ENCODE measurements at regions not wholly inside any gene's neighbourhood (a gene's known extent, or its start where the extent isn't known, plus 50 kb on each side); places are given as distances from the start of the nearest gene placed in this dataset.

DNA sequence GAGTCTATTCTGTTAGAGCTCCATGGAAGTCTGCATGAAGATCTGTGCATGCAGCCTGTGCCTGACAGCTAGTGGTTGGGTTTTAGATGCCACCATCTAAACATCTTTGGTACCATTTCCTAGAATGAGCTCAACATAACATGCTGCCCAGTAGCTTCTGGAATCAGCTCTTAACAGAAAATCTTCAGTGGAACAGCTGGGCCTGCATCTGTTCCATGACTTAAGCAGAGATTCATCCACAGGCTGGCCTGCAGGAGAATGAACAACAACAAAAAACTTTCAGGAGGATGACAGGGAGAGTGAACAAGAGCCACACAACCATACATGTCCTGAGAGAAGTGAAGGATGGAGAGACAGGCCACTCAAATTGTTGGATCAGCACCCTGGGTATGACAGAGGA, 316.6 kb downstream of the RDH14 start (continued):
- TF ChIP-seq, protein P1, sequence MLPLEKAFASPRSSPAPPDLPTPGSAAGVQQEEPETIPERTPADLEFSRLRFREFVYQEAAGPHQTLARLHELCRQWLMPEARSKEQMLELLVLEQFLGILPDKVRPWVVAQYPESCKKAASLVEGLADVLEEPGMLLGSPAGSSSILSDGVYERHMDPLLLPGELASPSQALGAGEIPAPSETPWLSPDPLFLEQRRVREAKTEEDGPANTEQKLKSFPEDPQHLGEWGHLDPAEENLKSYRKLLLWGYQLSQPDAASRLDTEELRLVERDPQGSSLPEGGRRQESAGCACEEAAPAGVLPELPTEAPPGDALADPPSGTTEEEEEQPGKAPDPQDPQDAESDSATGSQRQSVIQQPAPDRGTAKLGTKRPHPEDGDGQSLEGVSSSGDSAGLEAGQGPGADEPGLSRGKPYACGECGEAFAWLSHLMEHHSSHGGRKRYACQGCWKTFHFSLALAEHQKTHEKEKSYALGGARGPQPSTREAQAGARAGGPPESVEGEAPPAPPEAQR (tag by site-specific recombination; IDR thresholded peaks at IDR 0.05): no peak
- TF ChIP-seq, protein P2, sequence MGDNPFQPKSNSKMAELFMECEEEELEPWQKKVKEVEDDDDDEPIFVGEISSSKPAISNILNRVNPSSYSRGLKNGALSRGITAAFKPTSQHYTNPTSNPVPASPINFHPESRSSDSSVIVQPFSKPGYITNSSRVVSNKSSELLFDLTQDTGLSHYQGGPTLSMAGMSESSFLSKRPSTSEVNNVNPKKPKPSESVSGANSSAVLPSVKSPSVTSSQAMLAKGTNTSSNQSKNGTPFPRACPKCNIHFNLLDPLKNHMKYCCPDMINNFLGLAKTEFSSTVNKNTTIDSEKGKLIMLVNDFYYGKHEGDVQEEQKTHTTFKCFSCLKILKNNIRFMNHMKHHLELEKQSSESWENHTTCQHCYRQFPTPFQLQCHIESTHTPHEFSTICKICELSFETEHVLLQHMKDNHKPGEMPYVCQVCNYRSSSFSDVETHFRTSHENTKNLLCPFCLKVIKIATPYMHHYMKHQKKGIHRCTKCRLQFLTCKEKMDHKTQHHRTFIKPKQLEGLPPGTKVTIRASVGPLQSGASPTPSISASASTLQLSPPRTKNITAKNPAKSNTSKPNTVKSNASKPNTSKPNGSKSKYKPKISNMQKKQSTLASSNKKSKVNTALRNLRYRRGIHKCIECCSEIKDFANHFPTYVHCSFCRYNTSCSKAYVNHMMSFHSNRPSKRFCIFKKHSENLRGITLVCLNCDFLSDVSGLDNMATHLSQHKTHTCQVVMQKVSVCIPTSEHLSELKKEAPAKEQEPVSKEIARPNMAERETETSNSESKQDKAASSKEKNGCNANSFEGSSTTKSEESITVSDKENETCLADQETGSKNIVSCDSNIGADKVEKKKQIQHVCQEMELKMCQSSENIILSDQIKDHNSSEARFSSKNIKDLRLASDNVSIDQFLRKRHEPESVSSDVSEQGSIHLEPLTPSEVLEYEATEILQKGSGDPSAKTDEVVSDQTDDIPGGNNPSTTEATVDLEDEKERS (tag by site-specific recombination; IDR thresholded peaks at IDR 0.05): no peak
- TF ChIP-seq, protein P3, sequence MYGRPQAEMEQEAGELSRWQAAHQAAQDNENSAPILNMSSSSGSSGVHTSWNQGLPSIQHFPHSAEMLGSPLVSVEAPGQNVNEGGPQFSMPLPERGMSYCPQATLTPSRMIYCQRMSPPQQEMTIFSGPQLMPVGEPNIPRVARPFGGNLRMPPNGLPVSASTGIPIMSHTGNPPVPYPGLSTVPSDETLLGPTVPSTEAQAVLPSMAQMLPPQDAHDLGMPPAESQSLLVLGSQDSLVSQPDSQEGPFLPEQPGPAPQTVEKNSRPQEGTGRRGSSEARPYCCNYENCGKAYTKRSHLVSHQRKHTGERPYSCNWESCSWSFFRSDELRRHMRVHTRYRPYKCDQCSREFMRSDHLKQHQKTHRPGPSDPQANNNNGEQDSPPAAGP (tag by site-specific recombination; IDR thresholded peaks at IDR 0.05): no peak
- no peak for TF ChIP-seq ZNF510 (tag by site-specific recombination; IDR thresholded peaks at IDR 0.05; ENCODE audit: insufficient replicate concordance)
- TF ChIP-seq, protein P4, sequence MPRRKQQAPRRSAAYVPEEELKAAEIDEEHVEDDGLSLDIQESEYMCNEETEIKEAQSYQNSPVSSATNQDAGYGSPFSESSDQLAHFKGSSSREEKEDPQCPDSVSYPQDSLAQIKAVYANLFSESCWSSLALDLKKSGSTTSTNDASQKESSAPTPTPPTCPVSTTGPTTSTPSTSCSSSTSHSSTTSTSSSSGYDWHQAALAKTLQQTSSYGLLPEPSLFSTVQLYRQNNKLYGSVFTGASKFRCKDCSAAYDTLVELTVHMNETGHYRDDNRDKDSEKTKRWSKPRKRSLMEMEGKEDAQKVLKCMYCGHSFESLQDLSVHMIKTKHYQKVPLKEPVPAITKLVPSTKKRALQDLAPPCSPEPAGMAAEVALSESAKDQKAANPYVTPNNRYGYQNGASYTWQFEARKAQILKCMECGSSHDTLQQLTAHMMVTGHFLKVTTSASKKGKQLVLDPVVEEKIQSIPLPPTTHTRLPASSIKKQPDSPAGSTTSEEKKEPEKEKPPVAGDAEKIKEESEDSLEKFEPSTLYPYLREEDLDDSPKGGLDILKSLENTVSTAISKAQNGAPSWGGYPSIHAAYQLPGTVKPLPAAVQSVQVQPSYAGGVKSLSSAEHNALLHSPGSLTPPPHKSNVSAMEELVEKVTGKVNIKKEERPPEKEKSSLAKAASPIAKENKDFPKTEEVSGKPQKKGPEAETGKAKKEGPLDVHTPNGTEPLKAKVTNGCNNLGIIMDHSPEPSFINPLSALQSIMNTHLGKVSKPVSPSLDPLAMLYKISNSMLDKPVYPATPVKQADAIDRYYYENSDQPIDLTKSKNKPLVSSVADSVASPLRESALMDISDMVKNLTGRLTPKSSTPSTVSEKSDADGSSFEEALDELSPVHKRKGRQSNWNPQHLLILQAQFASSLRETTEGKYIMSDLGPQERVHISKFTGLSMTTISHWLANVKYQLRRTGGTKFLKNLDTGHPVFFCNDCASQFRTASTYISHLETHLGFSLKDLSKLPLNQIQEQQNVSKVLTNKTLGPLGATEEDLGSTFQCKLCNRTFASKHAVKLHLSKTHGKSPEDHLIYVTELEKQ (tag by site-specific recombination; IDR thresholded peaks at IDR 0.05; ENCODE audit: borderline replicate concordance): no peak
- TF ChIP-seq, protein P5, sequence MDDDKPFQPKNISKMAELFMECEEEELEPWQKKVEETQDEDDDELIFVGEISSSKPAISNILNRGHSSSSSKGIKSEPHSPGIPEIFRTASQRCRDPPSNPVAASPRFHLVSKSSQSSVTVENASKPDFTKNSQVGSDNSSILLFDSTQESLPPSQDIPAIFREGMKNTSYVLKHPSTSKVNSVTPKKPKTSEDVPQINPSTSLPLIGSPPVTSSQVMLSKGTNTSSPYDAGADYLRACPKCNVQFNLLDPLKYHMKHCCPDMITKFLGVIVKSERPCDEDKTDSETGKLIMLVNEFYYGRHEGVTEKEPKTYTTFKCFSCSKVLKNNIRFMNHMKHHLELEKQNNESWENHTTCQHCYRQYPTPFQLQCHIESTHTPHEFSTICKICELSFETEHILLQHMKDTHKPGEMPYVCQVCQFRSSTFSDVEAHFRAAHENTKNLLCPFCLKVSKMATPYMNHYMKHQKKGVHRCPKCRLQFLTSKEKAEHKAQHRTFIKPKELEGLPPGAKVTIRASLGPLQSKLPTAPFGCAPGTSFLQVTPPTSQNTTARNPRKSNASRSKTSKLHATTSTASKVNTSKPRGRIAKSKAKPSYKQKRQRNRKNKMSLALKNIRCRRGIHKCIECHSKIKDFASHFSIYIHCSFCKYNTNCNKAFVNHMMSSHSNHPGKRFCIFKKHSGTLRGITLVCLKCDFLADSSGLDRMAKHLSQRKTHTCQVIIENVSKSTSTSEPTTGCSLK (tag by site-specific recombination; IDR thresholded peaks at IDR 0.05): no peak

DNA sequence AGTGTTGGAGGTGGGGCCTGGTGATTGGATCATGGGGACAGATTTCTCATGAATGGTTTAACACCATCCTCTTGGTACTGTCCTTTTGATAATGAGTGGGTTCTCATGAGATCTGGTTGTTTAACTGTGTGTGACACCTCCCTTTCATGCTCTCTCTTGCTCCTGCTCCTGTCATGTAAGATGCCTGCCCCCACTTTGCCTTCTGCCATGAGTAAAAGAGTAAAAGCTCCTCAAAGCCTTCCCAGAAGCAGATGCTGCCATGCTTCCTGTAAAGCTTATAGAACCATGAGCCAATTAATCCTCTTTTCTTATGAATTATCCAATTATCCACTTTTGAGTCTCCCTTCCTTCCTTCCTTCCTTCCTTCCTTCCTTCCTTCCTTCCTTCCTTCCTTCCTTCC, 317.7 kb downstream of the RDH14 start:
- H3K27ac ChIP-seq (ENCODE audit: extremely low read depth, low read depth, low read length): no peak overlapping the region
- CTCF ChIA-PET: interaction anchor here (2.1 kb wide), 1 partner anchor 135 kb away, joined by 7 read pairs; no protein-coding TSS in a partner anchor
- H3K36me3 ChIP-seq (ENCODE audit: control insufficient read depth in 2 of 2, insufficient read depth in 1 of 2, low read length in 2 of 2): no peaks in the 10 kb centered on the region
- POLR2A ChIA-PET: no interaction called here
- H3K9me3 ChIP-seq (ENCODE audit: control insufficient read depth, insufficient read depth, low read depth, low read length): no peaks in the 10 kb centered on the region
- TF ChIP-seq ZNF510 (tag by site-specific recombination; IDR thresholded peaks at IDR 0.05; ENCODE audit: insufficient replicate concordance) (no peak), ZBTB21 (tag by site-specific recombination; IDR thresholded peaks at IDR 0.05) (no peak), ZNF146 (tag by site-specific recombination; IDR thresholded peaks at IDR 0.05) (no peak), MZF1 (tag by site-specific recombination; IDR thresholded peaks at IDR 0.05; ENCODE audit: borderline replicate concordance) (no peak), GLIS1 (tag by site-specific recombination; IDR thresholded peaks at IDR 0.05) (no peak), ZBTB8A (tag by site-specific recombination; IDR thresholded peaks at IDR 0.05) (no peak), ZNF121 (tag by site-specific recombination; IDR thresholded peaks at IDR 0.05) (no peak), ZNF707 (tag by site-specific recombination; IDR thresholded peaks at IDR 0.05) (no peak)
- H3K4me3 ChIP-seq (ENCODE audit: low read depth, low read length): no peak overlapping the region
- no peaks in the 10 kb centered on the region for H3K4me1 ChIP-seq (ENCODE audit: control insufficient read depth, insufficient read depth, low read length)

Measured in HEK293 (cell line).